Lower leg skin (tissue), 3 donors: ENCODE measurements at regions not wholly inside any gene's neighbourhood (a gene's known extent, or its start where the extent isn't known, plus 50 kb on each side); places are given as distances from the start of the nearest gene placed in this dataset.

Experiments
- CTCF ChIP-seq, 3 donors: fragments of 450-650 bp; IDR thresholded peaks; one replicate each; pipeline ENCODE4 v1.5.1; 2016; ENCODE audit warnings: antibody characterized with exemption in 3 of 3, mild to moderate bottlenecking in 3 of 3, moderate library complexity in 2 of 3
- POLR2A ChIP-seq, 2 donors: fragments of 450-650 bp; IDR thresholded peaks; one replicate each; pipeline ENCODE4 v1.6.1; 2016 to 2017; ENCODE audit warnings: antibody characterized with exemption in 2 of 2, mild to moderate bottlenecking in 1 of 2, moderate library complexity in 1 of 2

DNA sequence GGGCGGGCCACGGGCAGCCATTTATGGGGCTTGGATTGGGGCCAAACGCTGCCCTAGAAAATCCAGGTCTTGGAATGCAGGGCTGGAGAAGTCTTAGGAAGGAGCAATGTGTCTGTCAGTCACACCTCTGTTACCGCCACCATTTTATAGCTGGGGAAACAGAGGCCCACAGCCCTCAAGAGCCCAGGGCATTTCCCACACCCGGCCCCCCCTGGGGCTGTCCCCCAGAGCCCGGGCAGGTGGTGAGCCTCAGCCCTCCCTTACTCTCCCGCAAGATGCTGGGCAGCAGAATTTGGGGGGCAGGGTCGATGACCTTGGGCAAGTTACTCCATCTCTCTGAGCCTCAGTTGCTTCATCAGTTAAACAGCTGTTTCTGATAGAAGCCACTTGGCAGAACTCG lies 508.2 kb downstream of the SHQ1 start:
- TF ChIP-seq POLR2A (IDR thresholded peaks at IDR 0.05) (no peak), CTCF (IDR thresholded peaks at IDR 0.05) (no peak)
